ENCODE measurements at regions not wholly inside any gene's neighbourhood (a gene's known extent, or its start where the extent isn't known, plus 50 kb on each side); places are given as distances from the start of the nearest gene placed in this dataset.

- TF ChIP-seq GATA3 (IDR thresholded peaks at IDR 0.05; ENCODE audit: low read depth, low read length) (no peak), GATA2 (IDR thresholded peaks at IDR 0.05; ENCODE audit: low read depth, low read length) (no peak)
Measured at GRCh38 chr13:42717176-42717575, 64.2 kb upstream of the FAM216B start.

Data from SH-SY5Y (cell line).